Spleen (tissue), 7 donors: ENCODE measurements at regions not wholly inside any gene's neighbourhood (a gene's known extent, or its start where the extent isn't known, plus 50 kb on each side); places are given as distances from the start of the nearest gene placed in this dataset.

Source experiments
- CTCF ChIP-seq, 11 experiments: fragments of 200-600 bp in 7 of 11; fragments of 450-650 bp in 4 of 11; sonication (generic) in 4 of 11; IDR thresholded peaks in 8 of 11; conservative IDR thresholded peaks in 3 of 11; 1 replicate in 7 of 11; 2 replicates in 4 of 11; pipeline versions ENCODE4 v1.4.0 to v1.8.0; 2016 to 2021; ENCODE audit warnings: antibody characterized with exemption in 11 of 11, inconsistent platforms in 4 of 11, mild to moderate bottlenecking in 1 of 11
- POLR2AphosphoS5 ChIP-seq, 3 donors: sonication (generic); formaldehyde crosslinking; IDR thresholded peaks; one replicate each; pipeline ENCODE4 v1.5.1; 2017; ENCODE audit warnings: antibody characterized with exemption in 3 of 3
- donor health status: DM: no; HTN: no; CAD: no; lungs with moderate emphysema.
- donor health status: DM: no; HTN: no; CAD: no.
- donor health status: DM: no; HTN: no; CAD: no.

DNA sequence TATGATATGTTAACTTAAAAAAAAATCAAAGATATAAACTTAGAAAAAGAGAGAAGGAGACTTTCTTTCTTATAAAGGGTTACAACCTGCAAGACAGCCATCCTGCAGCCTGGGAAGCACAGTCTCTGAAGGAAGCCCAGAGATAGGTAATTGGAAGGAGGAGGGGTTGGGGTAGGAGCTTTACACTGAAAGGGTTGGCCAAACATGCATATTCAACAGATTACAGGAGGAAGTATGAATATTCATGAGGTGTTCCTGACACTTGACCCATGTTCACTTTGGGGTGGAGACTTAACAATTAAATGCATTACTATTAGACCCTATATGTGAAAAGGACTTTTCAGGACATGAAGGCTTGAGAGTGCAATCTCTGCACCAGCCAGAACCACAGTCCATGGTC lies 71.7 kb upstream of the CDH2 start:
- TF ChIP-seq CTCF (IDR thresholded peaks at IDR 0.05 in 8 of 11, conservative IDR thresholded peaks at IDR 0.05 in 3 of 11): no peak
- no peak for TF ChIP-seq POLR2AphosphoS5 (IDR thresholded peaks at IDR 0.05)
